GM21367 (cell line): ENCODE measurements at regions not wholly inside any gene's neighbourhood (a gene's known extent, or its start where the extent isn't known, plus 50 kb on each side); places are given as distances from the start of the nearest gene placed in this dataset.

Experiments used
- ATAC-seq: cut with Tn5 transposase; IDR thresholded peaks from one replicate; pipeline ENCODE4 v1.9.1; 2021; ENCODE audit not compliant: unreplicated experiment

- ATAC-seq: no peak
Observed at GRCh38 chr18:53757328-53757727, 467.1 kb downstream of the MBD2 start.

GRCh38 chr18:53756610-53756972 is 467.9 kb downstream of the MBD2 start:
- ATAC-seq: no peak

- no peak for ATAC-seq
Observed at GRCh38 chr18:53755914-53756609, 468.4 kb downstream of the MBD2 start.

GRCh38 chr18:53754154-53754553 is 470.3 kb downstream of the MBD2 start:
- ATAC-seq: no peak

- ATAC-seq: no peak
Observed at GRCh38 chr18:53753601-53754000, 470.9 kb downstream of the MBD2 start.

GRCh38 chr18:53752781-53753367 is 471.6 kb downstream of the MBD2 start:
- ATAC-seq: no peak

GRCh38 chr18:53749766-53750165 is 474.7 kb downstream of the MBD2 start:
- ATAC-seq: no peak

GRCh38 chr18:53747663-53748160 is 476.8 kb downstream of the MBD2 start:
- ATAC-seq: no peak

- no peak for ATAC-seq
Observed at GRCh38 chr18:53747210-53747609, 477.3 kb downstream of the MBD2 start.

GRCh38 chr18:53745986-53746385 is 478.5 kb downstream of the MBD2 start:
- ATAC-seq: no peak

- no peak for ATAC-seq
Observed at GRCh38 chr18:53745224-53745967, 479.1 kb downstream of the MBD2 start.

- no peak for ATAC-seq
Observed at GRCh38 chr18:53739700-53740099, 484.8 kb downstream of the MBD2 start.

GRCh38 chr18:53735526-53735925 is 488.9 kb downstream of the MBD2 start:
- no peak for ATAC-seq

GRCh38 chr18:53715243-53715853 is 509.1 kb downstream of the MBD2 start:
- ATAC-seq: no peak

GRCh38 chr18:53710080-53710479 is 514.4 kb downstream of the MBD2 start:
- ATAC-seq: no peak

- no peak for ATAC-seq
Observed at GRCh38 chr18:53702480-53702879, 522.0 kb downstream of the MBD2 start.

- no peak for ATAC-seq
Observed at GRCh38 chr18:53701697-53702096, 522.8 kb downstream of the MBD2 start.

GRCh38 chr18:53698907-53699306 is 525.6 kb downstream of the MBD2 start:
- no peak for ATAC-seq

GRCh38 chr18:53689886-53690285 is 534.6 kb downstream of the MBD2 start:
- ATAC-seq: no peak

GRCh38 chr18:53686965-53687364 is 537.5 kb downstream of the MBD2 start:
- ATAC-seq: no peak

- ATAC-seq: no peak
Observed at GRCh38 chr18:53682796-53683195, 541.7 kb downstream of the MBD2 start.

GRCh38 chr18:53677480-53677879 is 547.0 kb downstream of the MBD2 start:
- no peak for ATAC-seq
